ENCODE measurements at regions not wholly inside any gene's neighbourhood (a gene's known extent, or its start where the extent isn't known, plus 50 kb on each side); places are given as distances from the start of the nearest gene placed in this dataset.

DNA sequence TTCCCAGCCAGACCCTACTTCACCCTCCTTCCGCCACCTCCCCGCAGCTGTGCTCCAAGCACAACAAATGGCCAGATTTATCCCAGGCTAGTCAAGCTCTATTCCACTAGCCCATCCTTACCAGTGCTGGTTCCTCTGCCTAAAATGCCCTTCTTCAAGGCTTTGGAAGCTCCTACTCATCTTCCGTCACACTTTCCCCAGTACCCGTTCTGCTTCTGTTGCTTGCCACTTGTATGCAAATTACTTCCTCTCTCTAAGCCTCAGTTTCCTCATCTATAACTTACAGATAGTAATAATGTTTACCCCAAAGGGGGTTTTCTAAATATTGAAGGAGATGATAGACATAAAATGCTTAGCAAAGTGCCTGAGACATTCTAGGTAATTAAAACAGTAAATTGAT lies 193.1 kb downstream of the MAFB start:
- Mint-ChIP-seq H3K27me3 (ENCODE audit: low read depth) (peaks cover 4% of the 10 kb centered on the region), H3K9me3 (no peaks in the 10 kb centered on the region), H3K4me1 (peaks cover 10% of the 10 kb centered on the region), H3K36me3 (no peaks in the 10 kb centered on the region), H3K27ac (no peak overlapping the region), H3K4me3 (no peak overlapping the region)
- TF ChIP-seq, protein P1, sequence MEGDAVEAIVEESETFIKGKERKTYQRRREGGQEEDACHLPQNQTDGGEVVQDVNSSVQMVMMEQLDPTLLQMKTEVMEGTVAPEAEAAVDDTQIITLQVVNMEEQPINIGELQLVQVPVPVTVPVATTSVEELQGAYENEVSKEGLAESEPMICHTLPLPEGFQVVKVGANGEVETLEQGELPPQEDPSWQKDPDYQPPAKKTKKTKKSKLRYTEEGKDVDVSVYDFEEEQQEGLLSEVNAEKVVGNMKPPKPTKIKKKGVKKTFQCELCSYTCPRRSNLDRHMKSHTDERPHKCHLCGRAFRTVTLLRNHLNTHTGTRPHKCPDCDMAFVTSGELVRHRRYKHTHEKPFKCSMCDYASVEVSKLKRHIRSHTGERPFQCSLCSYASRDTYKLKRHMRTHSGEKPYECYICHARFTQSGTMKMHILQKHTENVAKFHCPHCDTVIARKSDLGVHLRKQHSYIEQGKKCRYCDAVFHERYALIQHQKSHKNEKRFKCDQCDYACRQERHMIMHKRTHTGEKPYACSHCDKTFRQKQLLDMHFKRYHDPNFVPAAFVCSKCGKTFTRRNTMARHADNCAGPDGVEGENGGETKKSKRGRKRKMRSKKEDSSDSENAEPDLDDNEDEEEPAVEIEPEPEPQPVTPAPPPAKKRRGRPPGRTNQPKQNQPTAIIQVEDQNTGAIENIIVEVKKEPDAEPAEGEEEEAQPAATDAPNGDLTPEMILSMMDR (IDR thresholded peaks at IDR 0.05; ENCODE audit: unreplicated experiment), result no peak
- no peak for DNase-seq (ENCODE audit: low spot score in 2 of 2, unreplicated experiment in 2 of 2)

DNA sequence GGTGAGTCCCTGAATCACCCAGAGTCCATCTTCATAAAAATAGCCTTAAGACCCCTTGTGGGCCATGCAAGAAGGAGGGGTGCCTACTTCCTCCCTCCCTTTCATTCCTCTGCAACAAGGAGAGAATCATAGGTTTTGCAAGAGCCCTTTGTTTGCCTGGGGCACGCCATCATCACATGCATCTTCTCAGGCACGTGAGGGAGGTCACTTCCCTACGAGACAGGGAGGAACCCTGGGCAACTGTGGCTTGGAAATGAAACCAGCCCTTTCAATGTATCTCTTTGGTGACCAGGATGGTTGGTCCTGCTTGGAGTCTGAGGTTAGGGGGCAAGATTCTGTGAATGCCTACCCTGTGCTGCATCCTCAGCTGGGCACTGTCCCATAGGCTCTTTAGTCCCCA lies 194.8 kb downstream of the MAFB start:
- TF ChIP-seq, protein P1 (IDR thresholded peaks at IDR 0.05; ENCODE audit: unreplicated experiment), result no peak
- no peak for DNase-seq (ENCODE audit: low spot score in 2 of 2, unreplicated experiment in 2 of 2)
- H3K4me3 Mint-ChIP-seq, result no peak overlapping the region
- H3K9me3 Mint-ChIP-seq, result no peaks in the 10 kb centered on the region
- no peak overlapping the region for H3K27ac Mint-ChIP-seq
- H3K4me1 Mint-ChIP-seq, result peaks cover 10% of the 10 kb centered on the region
- no peaks in the 10 kb centered on the region for H3K36me3 Mint-ChIP-seq
- H3K27me3 Mint-ChIP-seq (ENCODE audit: low read depth), result peaks cover 4% of the 10 kb centered on the region

DNA sequence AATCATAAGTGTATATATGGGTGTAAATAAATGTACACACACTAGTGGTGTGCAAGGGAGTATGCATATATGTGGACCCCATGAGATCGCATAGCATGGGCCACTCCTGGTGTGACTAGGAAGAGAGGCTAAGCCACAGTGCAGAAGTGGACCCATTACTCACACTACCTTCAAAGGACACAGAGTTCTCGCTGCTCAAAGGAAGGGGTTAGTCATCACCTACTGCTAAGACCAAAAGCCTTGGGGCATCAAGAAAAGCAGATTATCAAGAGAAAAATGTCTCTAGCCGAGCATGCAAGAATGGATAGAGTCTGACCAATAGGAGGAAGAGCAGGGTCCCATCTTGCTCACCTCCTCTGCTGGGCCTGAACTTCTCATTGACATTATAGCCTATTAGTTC lies 195.5 kb downstream of the MAFB start:
- TF ChIP-seq, protein P1 (IDR thresholded peaks at IDR 0.05; ENCODE audit: unreplicated experiment), result no peak
- Mint-ChIP-seq H3K9me3 (no peaks in the 10 kb centered on the region), H3K27me3 (ENCODE audit: low read depth) (peaks cover 4% of the 10 kb centered on the region), H3K4me3 (no peak overlapping the region), H3K27ac (no peak overlapping the region), H3K36me3 (no peaks in the 10 kb centered on the region), H3K4me1 (peaks cover 7% of the 10 kb centered on the region)
- no peak for DNase-seq (ENCODE audit: low spot score in 2 of 2, unreplicated experiment in 2 of 2)

DNA sequence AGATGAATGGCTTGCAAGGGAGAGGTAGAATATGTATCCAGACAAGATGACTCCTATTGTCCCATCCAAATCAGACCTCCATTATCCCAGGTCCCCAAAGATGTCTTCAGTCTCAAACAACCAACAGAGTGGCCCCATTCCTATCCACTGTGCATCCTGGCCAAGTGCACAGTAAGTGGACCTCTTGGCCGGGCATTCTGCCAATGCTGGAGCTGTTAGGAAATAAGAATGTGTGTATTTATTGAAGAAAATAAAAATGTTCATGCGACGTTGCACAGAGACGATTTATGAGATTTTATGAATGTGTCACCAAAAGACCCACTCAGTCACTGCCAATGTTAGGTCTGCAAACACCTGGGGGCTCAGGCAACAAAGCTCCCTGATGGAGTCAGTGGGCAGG lies 196.0 kb downstream of the MAFB start:
- TF ChIP-seq, protein P1 (IDR thresholded peaks at IDR 0.05; ENCODE audit: unreplicated experiment), result no peak
- Mint-ChIP-seq H3K36me3 (no peaks in the 10 kb centered on the region), H3K27me3 (ENCODE audit: low read depth) (peaks cover 4% of the 10 kb centered on the region), H3K4me3 (no peak overlapping the region), H3K4me1 (peaks cover 3% of the 10 kb centered on the region), H3K27ac (no peak overlapping the region), H3K9me3 (no peaks in the 10 kb centered on the region)
- DNase-seq (ENCODE audit: low spot score in 2 of 2, unreplicated experiment in 2 of 2), result no peak

DNA sequence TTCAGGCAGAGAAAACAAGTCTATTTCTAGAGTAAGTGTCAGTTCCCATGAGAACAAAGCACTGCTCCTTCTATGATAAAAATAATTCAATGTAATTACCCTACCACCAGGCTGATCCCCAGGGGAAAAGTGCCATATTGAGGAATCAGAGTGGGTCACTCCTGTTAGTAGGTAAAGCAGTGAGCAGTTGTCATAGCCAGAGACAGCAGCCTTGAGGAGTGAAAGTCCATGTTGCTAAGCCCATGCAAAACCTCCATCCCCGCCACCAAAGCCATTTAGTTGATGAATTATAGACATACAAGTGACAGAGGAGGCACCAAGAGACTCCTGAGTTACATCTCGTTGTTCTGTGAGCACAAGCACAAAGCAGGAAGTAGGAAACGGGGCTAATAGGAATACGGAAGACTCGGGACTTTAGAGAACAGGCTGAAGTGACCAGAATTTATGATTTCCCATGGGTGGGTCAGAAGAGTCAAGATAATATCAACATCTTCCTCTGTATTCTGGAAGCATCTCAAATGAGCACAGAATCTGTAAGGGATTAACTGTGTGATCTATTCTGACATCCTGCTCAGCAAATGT lies 197.9 kb downstream of the MAFB start:
- Mint-ChIP-seq H3K4me3 (no peak overlapping the region), H3K27me3 (ENCODE audit: low read depth) (peaks cover 4% of the 10 kb centered on the region), H3K4me1 (no peaks in the 10 kb centered on the region), H3K27ac (no peak overlapping the region), H3K36me3 (no peaks in the 10 kb centered on the region), H3K9me3 (no peaks in the 10 kb centered on the region)
- no peak for DNase-seq (ENCODE audit: low spot score in 2 of 2, unreplicated experiment in 2 of 2)
- TF ChIP-seq, protein P1 (IDR thresholded peaks at IDR 0.05; ENCODE audit: unreplicated experiment), result no peak

DNA sequence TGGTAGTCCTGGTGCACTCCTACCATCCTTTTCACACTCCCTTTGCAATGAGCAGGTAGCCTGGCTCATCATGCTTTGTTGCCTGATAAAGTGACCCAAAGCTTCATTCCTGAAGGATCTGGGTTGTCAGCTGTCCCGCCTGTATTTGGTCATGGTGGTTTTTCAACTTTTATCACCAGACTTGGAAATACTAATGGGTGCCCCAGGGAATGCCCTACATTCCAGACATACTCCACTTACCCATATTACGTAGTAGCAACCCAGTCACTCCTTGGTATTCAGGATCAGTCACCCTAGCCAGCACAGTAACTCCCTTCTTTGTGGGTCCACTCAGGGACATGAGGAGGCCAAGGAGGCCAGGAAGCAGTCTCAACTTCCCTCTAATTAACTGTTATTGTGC lies 199.2 kb downstream of the MAFB start:
- Mint-ChIP-seq H3K9me3 (no peaks in the 10 kb centered on the region), H3K27me3 (ENCODE audit: low read depth) (peaks cover 2% of the 10 kb centered on the region), H3K4me1 (no peaks in the 10 kb centered on the region), H3K27ac (no peak overlapping the region), H3K36me3 (no peaks in the 10 kb centered on the region), H3K4me3 (no peak overlapping the region)
- TF ChIP-seq, protein P1 (IDR thresholded peaks at IDR 0.05; ENCODE audit: unreplicated experiment), result no peak
- no peak for DNase-seq (ENCODE audit: low spot score in 2 of 2, unreplicated experiment in 2 of 2)

Measured in mesothelial cell of epicardium (in vitro differentiated cells).